Esophagus (tissue), 2 donors: ENCODE measurements at regions not wholly inside any gene's neighbourhood (a gene's known extent, or its start where the extent isn't known, plus 50 kb on each side); places are given as distances from the start of the nearest gene placed in this dataset.

Experiments used
- H3K27ac ChIP-seq, 2 donors: one replicate each; pipeline ENCODE4 v1.5.1; 2013; ENCODE audit warnings: low read depth in 2 of 2, mild to moderate bottlenecking in 2 of 2, inconsistent platforms in 1 of 2, low read length in 1 of 2, moderate library complexity in 1 of 2
- H3K27me3 ChIP-seq, 2 donors: one replicate each; pipeline ENCODE4 v1.6.1; 2013; ENCODE audit warnings: low read length in 2 of 2, control low read depth in 1 of 2, mild to moderate bottlenecking in 1 of 2; ENCODE audit not compliant: insufficient read depth in 2 of 2, control insufficient read depth in 1 of 2
- H3K36me3 ChIP-seq, 2 donors: one replicate each; pipeline ENCODE4 v1.6.1; 2013; ENCODE audit warnings: low read length in 1 of 2; ENCODE audit not compliant: control insufficient read depth in 2 of 2, insufficient read depth in 2 of 2
- H3K4me1 ChIP-seq, 2 donors: one replicate each; pipeline ENCODE4 v1.6.1; 2013; ENCODE audit warnings: low read length in 1 of 2; ENCODE audit not compliant: control insufficient read depth in 2 of 2, insufficient read depth in 2 of 2
- H3K4me3 ChIP-seq, 2 donors: one replicate each; pipeline ENCODE4 v1.5.1; 2013; ENCODE audit warnings: low read length in 2 of 2, mild to moderate bottlenecking in 2 of 2, low read depth in 1 of 2, moderate library complexity in 1 of 2
- H3K9me3 ChIP-seq, 2 donors: one replicate each; pipeline ENCODE4 v1.6.1; 2013; ENCODE audit warnings: mild to moderate bottlenecking in 2 of 2, low read depth in 1 of 2, low read length in 1 of 2, moderate library complexity in 1 of 2; ENCODE audit not compliant: control insufficient read depth in 2 of 2, insufficient read depth in 1 of 2
- WGBS, 2 donors: extraction: QIAGEN DNeasy Blood & Tissue Kit; methylation state at CpG; one replicate each; pipeline ENCODE4 v1.1.7; 2013; 5-methylcytosine and 5-hydroxymethylcytosine counted together
- donor health status: healthy with polysubstance abuse.
- donor health status: Bipolar disorder and iron deficiency.

GRCh38 chr6:6816716-6817115 lies 228.2 kb downstream of the LY86 start:
- Histone ChIP-seq H3K4me3 (no peak overlapping the region), H3K27me3 (no peaks in the 10 kb centered on the region), H3K27ac (no peak overlapping the region), H3K4me1 (peaks cover 2 to 4% of the 10 kb centered on the region in 2 donors), H3K36me3 (no peaks in the 10 kb centered on the region), H3K9me3 (no peaks in the 10 kb centered on the region)
- 92 to 96% methylated on average over 7 of the region's 7 CpGs for WGBS, 2 donors

DNA sequence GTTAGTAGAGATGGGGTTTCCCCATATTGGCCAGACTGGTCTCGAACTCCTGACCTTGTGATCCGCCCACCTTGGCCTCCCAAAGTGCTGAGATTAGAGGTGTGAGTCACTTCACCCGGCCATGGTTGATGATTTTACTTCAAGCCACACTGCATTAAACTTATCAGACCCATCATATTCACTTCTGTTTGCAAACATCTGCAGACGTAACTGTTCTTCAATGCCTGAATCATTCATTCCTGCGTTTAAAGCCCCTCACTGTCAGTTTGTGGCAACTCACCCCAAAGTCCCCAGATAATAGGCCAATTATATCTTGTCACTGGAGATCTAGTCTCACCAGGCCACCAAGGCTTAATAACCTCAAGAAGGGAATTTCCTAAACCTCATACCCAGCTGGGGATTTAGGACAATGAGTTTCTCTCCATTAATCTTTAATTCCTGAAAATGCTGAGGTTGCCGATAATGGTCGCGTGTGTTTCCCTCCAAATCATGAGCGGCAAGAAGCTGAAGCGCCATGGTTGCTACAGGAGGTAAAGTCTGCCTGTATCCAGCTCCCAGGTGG lies 229.6 kb downstream of the LY86 start:
- H3K27ac ChIP-seq, result no peak overlapping the region
- no peak overlapping the region for H3K4me3 ChIP-seq
- H3K9me3 ChIP-seq, result no peaks in the 10 kb centered on the region
- WGBS, 2 donors, result 79 to 80% methylated on average over 10 of the region's 10 CpGs
- peaks cover 2 to 4% of the 10 kb centered on the region in 2 donors for H3K4me1 ChIP-seq
- H3K36me3 ChIP-seq, result no peaks in the 10 kb centered on the region
- no peaks in the 10 kb centered on the region for H3K27me3 ChIP-seq

GRCh38 chr6:6820641-6821238 lies 232.2 kb downstream of the LY86 start:
- peak overlapping the region; percentile 80 to 92 for H3K27ac ChIP-seq
- H3K9me3 ChIP-seq, result no peaks in the 10 kb centered on the region
- H3K4me3 ChIP-seq, result no peak overlapping the region
- peaks cover 4 to 11% of the 10 kb centered on the region in 2 donors for H3K4me1 ChIP-seq
- no peaks in the 10 kb centered on the region for H3K27me3 ChIP-seq
- 37 to 44% methylated on average over 10 of the region's 10 CpGs for WGBS, 2 donors
- no peaks in the 10 kb centered on the region for H3K36me3 ChIP-seq

GRCh38 chr6:6821639-6822261 lies 233.2 kb downstream of the LY86 start:
- peaks cover 6 to 16% of the 10 kb centered on the region in 2 donors for H3K4me1 ChIP-seq
- H3K27ac ChIP-seq, result peak overlapping the region; percentile 92 to 94
- H3K27me3 ChIP-seq, result no peaks in the 10 kb centered on the region
- 64 to 68% methylated on average over 3 of the region's 3 CpGs for WGBS, 2 donors
- no peak overlapping the region for H3K4me3 ChIP-seq
- no peaks in the 10 kb centered on the region for H3K36me3 ChIP-seq
- no peaks in the 10 kb centered on the region for H3K9me3 ChIP-seq

DNA sequence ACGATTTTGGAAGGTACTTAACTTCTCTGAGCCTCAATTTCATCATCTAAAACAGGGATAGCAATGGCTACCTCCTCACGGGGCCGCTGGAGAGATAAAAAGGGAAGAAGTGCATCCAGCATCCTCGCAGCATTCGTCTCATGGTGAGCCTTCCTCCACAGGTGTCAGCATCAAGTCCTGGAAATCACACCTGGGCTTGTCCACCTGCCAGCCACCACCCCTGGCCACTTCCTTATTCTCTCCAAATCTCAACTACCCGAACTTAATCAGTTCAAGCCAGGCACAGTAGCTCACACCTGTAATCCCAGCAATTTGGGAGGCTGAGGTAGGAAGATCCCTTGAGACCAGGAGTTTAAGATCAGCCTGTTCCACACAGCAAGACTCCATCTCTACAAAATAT lies 234.5 kb downstream of the LY86 start:
- peaks cover 6 to 16% of the 10 kb centered on the region in 2 donors for H3K4me1 ChIP-seq
- no peaks in the 10 kb centered on the region for H3K9me3 ChIP-seq
- 79 to 81% methylated on average over 6 of the region's 6 CpGs for WGBS, 2 donors
- no peak overlapping the region for H3K4me3 ChIP-seq
- no peaks in the 10 kb centered on the region for H3K36me3 ChIP-seq
- H3K27ac ChIP-seq, result peak overlapping the region; percentile 17 to 49
- no peaks in the 10 kb centered on the region for H3K27me3 ChIP-seq

DNA sequence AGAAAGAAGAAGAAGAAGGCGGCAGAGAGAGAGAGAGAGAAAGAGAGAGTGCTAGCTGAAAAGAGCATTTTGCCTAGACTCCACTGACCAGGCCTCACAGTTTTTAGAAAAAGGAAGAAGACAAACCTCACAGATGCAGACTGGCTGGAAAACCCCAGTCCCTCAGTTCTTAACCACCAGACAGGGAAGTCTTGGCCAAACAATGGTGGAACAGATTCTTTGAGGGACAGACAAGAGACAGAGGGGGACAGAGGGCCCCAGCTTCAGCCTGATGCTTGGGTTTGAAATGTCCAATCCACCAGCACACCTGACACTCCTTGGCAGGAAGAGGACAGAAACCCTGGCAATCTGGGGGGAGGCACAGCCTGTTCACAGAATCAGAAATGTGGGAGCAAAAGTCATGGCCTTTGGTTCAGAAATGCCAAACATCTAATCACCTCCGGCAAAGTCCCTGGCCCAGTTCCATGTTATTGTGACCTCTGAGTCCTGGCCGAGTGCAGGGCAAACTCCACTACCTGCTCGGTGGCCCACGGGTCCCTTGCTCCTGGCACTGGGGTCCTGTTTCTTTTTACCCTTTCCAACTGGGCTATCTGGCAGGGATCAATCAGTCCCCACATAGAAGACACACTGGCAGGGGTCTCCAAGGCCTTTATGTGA lies 235.2 kb downstream of the LY86 start:
- Histone ChIP-seq H3K27ac (peak overlapping the region in 1 of 2 donors; percentile 59), H3K4me1 (peaks cover 6 to 13% of the 10 kb centered on the region in 2 donors), H3K36me3 (no peaks in the 10 kb centered on the region), H3K4me3 (no peak overlapping the region), H3K9me3 (no peaks in the 10 kb centered on the region), H3K27me3 (no peaks in the 10 kb centered on the region)
- 61 to 82% methylated on average over 5 of the region's 5 CpGs for WGBS, 2 donors

GRCh38 chr6:6824381-6824780 lies 235.9 kb downstream of the LY86 start:
- Histone ChIP-seq H3K4me1 (peaks cover 6 to 13% of the 10 kb centered on the region in 2 donors), H3K27me3 (no peaks in the 10 kb centered on the region), H3K4me3 (no peak overlapping the region), H3K36me3 (no peaks in the 10 kb centered on the region), H3K27ac (peak overlapping the region; percentile 71 to 96), H3K9me3 (no peaks in the 10 kb centered on the region)
- WGBS, 2 donors, result 88 to 92% methylated on average over 6 of the region's 6 CpGs

DNA sequence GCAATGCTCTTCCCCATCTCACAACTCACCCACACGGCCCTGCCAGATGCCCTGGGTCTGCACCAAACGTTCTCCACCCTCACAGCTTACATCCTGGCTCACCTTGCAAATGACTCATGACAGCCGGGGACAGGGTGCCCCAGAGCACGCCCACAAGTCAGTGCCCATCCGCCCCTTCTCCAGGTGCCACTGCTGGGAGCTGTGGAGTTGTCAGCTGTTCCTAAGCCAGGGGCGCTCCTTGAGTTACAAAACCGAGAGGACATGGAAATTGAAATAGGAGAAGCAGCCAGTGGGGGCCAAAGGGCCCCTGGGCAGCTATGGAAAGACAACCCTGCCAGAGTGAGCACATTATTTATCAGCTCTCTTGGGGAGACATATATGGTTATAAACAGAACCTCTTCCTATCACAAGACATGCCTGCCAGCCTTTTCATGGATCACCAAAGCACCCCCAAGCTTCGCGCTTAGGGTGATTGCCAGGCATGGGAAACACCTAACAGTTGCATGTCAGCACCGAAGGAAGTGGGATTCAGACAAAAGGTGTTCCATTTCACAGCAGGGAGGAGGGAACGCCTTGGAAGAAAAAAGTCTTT lies 236.8 kb downstream of the LY86 start:
- WGBS, 2 donors, result 43 to 59% methylated on average over 11 of the region's 11 CpGs
- H3K27ac ChIP-seq, result peak overlapping the region; percentile 83 to 96

DNA sequence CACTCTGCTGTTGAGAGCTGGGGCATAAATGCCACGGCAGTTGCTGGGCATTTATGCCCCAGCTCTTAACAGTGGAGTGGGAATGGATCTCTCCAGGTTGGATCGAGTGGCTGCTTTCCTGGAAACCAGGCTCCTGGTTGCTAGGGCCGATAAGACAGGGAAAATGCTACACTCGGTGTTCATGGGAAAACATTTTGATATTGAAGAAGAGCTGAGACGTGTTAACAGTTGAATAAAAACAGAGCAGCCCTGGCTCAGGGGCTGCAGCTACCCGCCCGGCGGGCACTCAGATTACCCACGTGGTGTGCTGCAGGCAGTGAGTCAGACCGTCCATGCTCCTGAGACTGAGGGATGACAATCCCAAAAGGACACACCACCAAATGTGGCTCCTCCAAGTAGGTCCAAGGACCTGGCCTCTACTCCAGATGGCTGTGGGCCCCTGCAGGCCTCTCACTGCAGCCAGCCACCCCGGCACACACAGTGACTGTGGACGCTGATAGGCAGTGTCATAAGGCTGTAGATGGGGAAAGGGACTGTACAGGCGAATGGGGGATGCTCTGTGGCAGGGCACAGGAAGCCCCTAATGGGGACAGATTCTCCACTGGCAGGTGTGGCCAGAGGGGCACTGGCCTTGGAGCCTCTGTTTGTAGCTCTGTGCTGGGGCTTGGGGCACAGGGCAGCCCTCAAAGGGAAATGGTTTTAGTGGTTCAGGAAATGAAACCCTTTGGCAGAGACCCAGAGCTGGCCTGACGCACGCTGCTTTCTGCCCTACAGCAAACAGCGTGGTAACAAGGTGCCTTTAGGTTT lies 237.8 kb downstream of the LY86 start:
- Histone ChIP-seq H3K27ac (peak overlapping the region; percentile 83 to 96), H3K36me3 (no peaks in the 10 kb centered on the region), H3K9me3 (no peaks in the 10 kb centered on the region), H3K4me1 (peaks cover 6 to 13% of the 10 kb centered on the region in 2 donors), H3K4me3 (no peak overlapping the region), H3K27me3 (no peaks in the 10 kb centered on the region)
- 51 to 52% methylated on average over 16 of the region's 16 CpGs for WGBS, 2 donors

More for the DNA sequence above, 236.8 kb downstream of the LY86 start:
- no peaks in the 10 kb centered on the region for H3K27me3 ChIP-seq
- no peaks in the 10 kb centered on the region for H3K9me3 ChIP-seq
- peaks cover 6 to 13% of the 10 kb centered on the region in 2 donors for H3K4me1 ChIP-seq
- no peak overlapping the region for H3K4me3 ChIP-seq
- no peaks in the 10 kb centered on the region for H3K36me3 ChIP-seq
